ENCODE measurements at regions not wholly inside any gene's neighbourhood (a gene's known extent, or its start where the extent isn't known, plus 50 kb on each side); places are given as distances from the start of the nearest gene placed in this dataset.

DNA sequence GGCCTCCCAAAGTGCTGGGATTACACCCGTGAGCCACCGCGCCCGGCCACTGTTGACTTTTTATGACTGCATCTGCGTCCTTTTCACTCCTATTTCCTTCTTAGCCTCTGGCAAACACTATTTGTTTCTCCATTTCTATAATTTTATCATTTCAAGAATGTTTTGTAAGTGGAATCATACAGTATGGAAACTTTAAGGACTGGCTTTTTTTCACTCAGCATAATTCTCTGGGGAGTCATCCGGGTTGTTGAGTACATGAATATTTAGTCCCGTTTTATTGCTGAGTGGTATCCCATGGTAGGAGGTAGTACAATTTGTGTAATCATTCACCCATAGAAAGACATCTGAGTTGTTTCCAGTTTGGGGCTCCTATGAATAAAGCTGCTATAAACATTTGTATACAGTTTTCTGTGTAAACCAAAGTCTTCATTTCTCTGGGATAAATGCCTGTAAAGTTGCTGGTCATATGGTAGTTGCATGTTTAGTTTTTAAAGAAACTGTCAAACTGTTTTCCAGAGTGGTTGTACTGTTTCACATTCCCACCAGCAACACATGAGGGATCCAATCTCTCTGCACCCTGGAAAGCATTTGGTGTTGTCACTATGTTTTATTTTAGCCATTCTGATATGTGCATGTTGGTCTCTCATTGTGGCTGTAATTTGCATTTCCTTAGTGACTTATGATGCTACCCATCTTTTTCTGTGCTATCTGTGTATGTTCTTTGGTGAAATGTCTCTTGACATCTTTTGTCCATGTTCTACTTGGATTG is 139.6 kb upstream of the EEPD1 start:
- TF ChIP-seq, protein P1, sequence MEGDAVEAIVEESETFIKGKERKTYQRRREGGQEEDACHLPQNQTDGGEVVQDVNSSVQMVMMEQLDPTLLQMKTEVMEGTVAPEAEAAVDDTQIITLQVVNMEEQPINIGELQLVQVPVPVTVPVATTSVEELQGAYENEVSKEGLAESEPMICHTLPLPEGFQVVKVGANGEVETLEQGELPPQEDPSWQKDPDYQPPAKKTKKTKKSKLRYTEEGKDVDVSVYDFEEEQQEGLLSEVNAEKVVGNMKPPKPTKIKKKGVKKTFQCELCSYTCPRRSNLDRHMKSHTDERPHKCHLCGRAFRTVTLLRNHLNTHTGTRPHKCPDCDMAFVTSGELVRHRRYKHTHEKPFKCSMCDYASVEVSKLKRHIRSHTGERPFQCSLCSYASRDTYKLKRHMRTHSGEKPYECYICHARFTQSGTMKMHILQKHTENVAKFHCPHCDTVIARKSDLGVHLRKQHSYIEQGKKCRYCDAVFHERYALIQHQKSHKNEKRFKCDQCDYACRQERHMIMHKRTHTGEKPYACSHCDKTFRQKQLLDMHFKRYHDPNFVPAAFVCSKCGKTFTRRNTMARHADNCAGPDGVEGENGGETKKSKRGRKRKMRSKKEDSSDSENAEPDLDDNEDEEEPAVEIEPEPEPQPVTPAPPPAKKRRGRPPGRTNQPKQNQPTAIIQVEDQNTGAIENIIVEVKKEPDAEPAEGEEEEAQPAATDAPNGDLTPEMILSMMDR (IDR thresholded peaks at IDR 0.05; ENCODE audit: borderline replicate concordance, insufficient read depth, low read depth, low read length) = no peak
- no peak overlapping the region for H3K4me3 ChIP-seq (ENCODE audit: low read depth, low read length)

DNA sequence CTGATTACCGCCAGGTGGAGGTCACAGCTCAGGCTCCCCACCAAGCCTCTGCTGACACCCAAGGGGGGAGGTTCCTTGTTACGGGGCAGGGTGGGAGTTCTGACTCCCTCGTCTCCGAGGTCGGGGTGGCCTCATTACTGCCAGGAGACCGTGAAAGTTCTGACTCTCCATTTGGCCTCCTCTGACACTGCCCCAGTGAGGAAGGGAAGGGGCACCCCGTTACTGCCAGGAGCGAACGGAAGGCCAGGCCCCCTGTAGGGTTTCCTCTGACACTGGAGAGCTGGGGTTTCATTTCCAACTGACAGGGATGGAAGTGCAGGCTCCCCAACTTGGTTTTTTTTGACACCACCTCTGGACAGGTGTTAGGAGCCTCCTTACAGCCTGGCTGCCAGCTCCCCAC is 138.1 kb upstream of the EEPD1 start:
- H3K4me3 ChIP-seq (ENCODE audit: low read depth, low read length) = no peak overlapping the region
- TF ChIP-seq, protein P1 (IDR thresholded peaks at IDR 0.05; ENCODE audit: borderline replicate concordance, insufficient read depth, low read depth, low read length) = no peak

DNA sequence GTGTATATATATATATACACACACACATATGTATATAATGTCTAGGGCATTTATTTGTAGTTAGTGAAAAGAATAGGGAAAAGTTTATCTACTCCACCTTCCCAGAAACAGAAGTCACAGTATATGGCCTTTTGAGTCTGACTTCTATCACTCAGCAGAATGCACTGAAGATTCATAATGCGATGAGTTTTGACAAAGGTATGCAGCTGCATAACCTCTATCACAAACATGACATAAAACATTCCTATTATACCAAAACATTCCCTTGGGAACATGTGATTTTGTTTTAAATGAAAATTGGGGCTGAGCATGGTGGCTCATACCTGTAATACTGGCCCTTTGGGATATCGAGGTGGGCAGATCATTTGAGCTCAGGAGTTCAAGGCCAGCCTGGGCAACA is 137.3 kb upstream of the EEPD1 start:
- TF ChIP-seq, protein P1 (IDR thresholded peaks at IDR 0.05; ENCODE audit: borderline replicate concordance, insufficient read depth, low read depth, low read length) = no peak
- H3K4me3 ChIP-seq (ENCODE audit: low read depth, low read length) = no peak overlapping the region

DNA sequence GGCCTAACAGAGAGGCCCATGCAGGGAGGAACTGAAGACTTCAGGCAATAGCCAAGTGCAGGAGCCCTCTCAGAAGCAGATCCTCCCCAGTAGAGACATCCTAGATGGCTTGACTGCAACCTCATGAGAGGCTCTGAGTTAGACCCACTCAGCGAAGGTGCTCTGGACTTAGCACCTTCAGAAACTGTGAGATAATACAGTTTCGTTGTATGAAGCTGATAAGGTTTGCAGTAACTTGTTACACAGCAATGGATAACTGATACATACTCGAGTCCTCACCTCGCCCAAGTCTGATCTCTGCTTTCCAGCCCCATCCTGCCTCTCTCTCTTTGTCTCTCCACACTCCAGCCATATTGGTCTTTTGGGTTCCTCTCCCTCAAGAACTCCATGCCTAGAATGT is 136.4 kb upstream of the EEPD1 start:
- TF ChIP-seq, protein P1 (IDR thresholded peaks at IDR 0.05; ENCODE audit: borderline replicate concordance, insufficient read depth, low read depth, low read length) = no peak
- no peak overlapping the region for H3K4me3 ChIP-seq (ENCODE audit: low read depth, low read length)

DNA sequence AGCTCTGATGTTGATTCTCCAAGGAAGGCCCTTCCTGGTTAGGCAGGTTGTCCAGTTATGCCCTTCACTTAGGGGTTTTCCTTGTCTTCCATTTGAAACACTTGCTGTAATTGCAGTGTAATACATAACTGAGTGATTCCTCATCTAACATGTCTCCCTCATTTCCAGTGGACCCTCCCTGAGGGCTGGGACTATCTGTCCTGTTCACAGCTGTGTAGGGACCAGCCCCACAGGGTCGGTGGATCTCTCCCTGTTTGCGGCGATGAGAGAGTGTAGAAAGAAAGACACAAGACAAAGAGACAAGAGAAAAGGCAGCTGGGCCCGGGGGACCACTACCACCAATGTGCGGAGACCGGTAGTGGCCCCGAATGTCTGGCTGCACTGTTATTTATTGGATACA is 135.9 kb upstream of the EEPD1 start:
- TF ChIP-seq, protein P1 (IDR thresholded peaks at IDR 0.05; ENCODE audit: borderline replicate concordance, insufficient read depth, low read depth, low read length) = no peak
- H3K4me3 ChIP-seq (ENCODE audit: low read depth, low read length) = no peak overlapping the region

DNA sequence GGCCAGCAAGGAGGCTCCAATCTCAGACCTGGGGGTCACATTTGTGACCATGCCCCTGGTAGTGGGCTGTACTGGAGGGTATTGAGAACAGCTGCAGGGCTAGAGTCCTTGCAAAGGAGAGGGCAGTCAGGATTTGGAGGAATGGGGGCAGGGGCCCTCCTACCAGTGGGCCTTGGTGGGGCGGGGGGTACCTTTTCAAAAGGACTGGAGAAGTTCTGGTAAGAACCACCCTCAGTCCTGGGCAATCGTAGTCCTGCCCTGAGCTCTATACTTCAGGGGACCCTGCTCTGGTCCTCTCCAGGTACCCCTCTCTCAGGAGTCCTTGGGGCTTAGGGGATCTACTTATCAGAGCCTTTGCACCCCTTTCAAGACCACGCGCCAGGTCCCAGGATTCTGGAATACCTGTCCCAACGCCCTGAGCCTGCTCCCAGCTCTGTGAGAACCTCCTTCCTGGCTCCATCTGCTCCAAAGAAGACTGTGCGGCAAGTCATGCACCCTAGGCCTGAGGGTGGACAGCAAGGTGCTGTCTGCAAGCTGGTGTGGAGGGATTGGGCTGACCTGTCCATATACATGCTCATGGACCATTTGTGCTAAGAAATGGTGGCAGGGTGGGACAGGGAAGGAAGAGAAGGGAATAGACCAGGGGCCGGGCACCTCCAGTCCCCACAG is 134.1 kb upstream of the EEPD1 start:
- no peak overlapping the region for H3K4me3 ChIP-seq (ENCODE audit: low read depth, low read length)
- TF ChIP-seq, protein P1 (IDR thresholded peaks at IDR 0.05; ENCODE audit: borderline replicate concordance, insufficient read depth, low read depth, low read length) = no peak

DNA sequence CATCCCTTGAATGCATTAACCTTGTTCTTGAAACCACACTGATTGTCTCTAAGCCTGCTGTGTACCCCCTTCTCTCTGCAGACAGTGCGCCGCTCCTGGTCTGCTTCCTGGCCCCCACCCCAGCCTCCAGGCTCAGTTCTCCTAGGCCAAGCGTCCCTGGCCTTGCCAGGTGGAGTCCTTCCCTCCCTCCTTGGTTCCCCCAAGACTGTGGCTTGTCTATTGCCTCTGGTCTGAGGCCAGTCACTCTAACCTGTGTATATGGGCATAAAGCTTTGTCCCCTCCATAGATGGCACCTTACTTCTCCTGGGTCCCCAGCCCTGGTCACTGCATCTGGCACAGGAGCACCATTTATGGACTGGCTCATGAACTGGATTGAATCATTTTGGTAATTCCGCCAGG is 133.5 kb upstream of the EEPD1 start:
- TF ChIP-seq, protein P1 (IDR thresholded peaks at IDR 0.05; ENCODE audit: borderline replicate concordance, insufficient read depth, low read depth, low read length) = no peak
- no peak overlapping the region for H3K4me3 ChIP-seq (ENCODE audit: low read depth, low read length)

All from GM12875 (cell line).